Cardiac fibroblast (primary cell): ENCODE measurements at regions not wholly inside any gene's neighbourhood (a gene's known extent, or its start where the extent isn't known, plus 50 kb on each side); places are given as distances from the start of the nearest gene placed in this dataset.
"Not testable (repeated sequence)": the region's sequence is repeated elsewhere in the genome, so short reads cannot be mapped to it uniquely, and the experiment has no call there.

Experiments
- DNase-seq, 2 donors: peaks; one replicate each; pipeline versions ENCODE4 v3.0.0 to v3.0.0-alpha.2; 2010; ENCODE audit warnings: low read depth in 2 of 2
- H3K4me3 ChIP-seq, 2 donors: replicated peaks in 1 of 2; 1 replicate in 1 of 2; 2 replicates in 1 of 2; pipeline ENCODE4 v1.5.1; 2011; ENCODE audit warnings: low read depth in 2 of 2, low read length in 2 of 2, mild to moderate bottlenecking in 2 of 2, moderate library complexity in 1 of 2
- CTCF ChIP-seq: IDR thresholded peaks from one replicate; pipeline ENCODE4 v1.5.1; 2011; ENCODE audit warnings: low read depth, mild to moderate bottlenecking, low read length, inconsistent platforms

DNA sequence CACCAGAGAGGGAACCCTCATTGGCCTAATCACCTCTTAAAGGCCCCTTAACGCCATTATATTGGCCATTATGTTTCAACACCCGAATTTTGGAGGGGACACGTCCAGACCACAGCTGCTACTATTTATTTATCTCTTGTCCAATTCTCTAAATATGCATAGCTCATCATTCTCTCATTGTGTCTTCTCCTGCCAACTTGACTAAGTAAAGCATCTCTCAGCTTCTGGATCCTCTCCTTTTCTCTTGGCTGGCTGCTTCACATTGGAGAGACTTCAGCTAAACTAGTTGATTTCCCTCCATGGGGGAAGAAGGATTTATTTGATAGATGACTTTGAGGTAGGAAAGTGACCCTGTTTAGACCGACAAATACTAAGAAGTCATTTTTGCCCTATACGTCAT is 120.4 kb upstream of the KRR1 start:
- DNase-seq, result no peak
- no peak overlapping the region for H3K4me3 ChIP-seq
- TF ChIP-seq CTCF, result no peak

GRCh38 chr12:75630091-75630490 is 118.7 kb upstream of the KRR1 start:
- no peak for DNase-seq
- no peak for TF ChIP-seq CTCF
- no peak overlapping the region for H3K4me3 ChIP-seq

- DNase-seq, result no peak
- no peak for TF ChIP-seq CTCF
- H3K4me3 ChIP-seq, result no peak overlapping the region
These were observed 117.5 kb upstream of the KRR1 start for GRCh38 chr12:75628916-75629315.

- H3K4me3 ChIP-seq, result no peak overlapping the region
- no peak for TF ChIP-seq CTCF
- no peak for DNase-seq
These were observed 117.1 kb upstream of the KRR1 start for GRCh38 chr12:75628511-75628910.

DNA sequence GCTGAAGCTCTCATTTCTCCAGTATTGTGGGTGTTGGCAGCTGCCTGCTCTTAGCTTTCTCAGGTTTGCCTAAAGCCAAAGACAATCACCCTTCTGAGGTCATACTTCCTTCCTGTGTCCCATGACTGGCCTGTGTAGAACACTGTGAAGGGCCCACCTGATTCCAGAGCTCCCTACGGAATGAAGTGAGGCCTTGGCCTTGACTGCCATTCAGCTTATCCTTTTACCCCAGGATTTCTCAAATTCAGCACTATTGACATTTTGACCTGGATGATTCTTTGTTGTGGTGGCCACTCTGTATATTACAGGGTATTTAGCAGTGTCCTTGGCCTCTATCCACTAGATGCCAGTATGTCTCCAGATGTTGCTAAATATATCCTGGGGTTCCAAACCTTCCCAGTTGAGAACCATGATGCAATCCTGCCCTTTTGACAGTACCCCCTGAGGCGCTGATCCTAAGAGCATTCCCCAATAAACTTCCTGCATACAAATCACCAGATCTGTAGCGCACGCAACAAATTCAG is 112.3 kb upstream of the KRR1 start:
- no peak overlapping the region for H3K4me3 ChIP-seq
- peak; percentile 20 for TF ChIP-seq CTCF
- DNase-seq, result peak; percentile 70 to 90

DNA sequence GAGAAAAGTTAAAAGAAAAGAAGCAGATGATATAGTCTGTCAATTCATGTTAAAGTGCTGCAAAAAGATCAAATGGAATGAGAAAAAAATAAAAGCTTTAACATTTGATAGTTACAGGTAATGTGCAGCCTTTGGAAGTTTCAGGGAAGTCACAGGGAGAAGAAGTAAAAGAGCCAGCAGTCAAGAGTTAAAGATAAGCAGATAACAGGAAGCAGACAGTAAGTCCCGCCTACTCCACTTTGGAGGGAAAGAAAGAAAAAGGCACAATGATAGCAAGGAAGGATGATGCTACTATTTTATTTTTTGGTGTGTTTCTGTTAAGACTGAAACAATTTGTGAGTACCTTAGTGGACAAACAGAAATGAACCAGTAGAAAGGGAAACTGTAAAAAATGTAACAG is 111.1 kb upstream of the KRR1 start:
- TF ChIP-seq CTCF, result no peak
- no peak for DNase-seq
- no peak overlapping the region for H3K4me3 ChIP-seq

DNA sequence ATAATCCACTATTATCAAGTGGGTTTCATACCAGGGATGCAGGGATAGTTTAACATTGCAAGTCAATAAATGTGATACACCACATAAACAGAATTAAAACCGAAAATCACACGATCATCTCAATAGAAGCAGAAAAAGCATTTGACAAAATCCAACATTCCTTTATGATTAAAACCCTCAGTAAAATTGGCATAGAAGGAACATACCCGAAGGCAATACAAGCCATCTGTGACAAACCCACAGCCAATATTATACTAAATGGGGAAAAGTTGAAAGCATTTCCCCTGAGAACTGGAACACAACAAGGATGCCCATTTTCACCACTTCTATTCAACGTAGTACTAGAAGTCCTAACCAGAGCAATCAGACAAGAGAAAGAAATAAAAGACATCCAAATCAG is 103.0 kb upstream of the KRR1 start:
- not testable (repeated sequence) for DNase-seq, H3K4me3 ChIP-seq

GRCh38 chr12:75613981-75614380 is 102.6 kb upstream of the KRR1 start:
- no peak overlapping the region for H3K4me3 ChIP-seq
- no peak for TF ChIP-seq CTCF
- DNase-seq, result peak in 1 of 2 donors; percentile 16
